T-helper 2 cell (primary cell): ENCODE measurements at regions not wholly inside any gene's neighbourhood (a gene's known extent, or its start where the extent isn't known, plus 50 kb on each side); places are given as distances from the start of the nearest gene placed in this dataset.
"Not testable (repeated sequence)": the region's sequence is repeated elsewhere in the genome, so short reads cannot be mapped to it uniquely, and the experiment has no call there.

ENCODE experiments used
- DNase-seq, 5 experiments: peaks; one replicate each; pipeline versions ENCODE4 v3.0.0 to v3.0.0-alpha.2; 2012 to 2022

DNA sequence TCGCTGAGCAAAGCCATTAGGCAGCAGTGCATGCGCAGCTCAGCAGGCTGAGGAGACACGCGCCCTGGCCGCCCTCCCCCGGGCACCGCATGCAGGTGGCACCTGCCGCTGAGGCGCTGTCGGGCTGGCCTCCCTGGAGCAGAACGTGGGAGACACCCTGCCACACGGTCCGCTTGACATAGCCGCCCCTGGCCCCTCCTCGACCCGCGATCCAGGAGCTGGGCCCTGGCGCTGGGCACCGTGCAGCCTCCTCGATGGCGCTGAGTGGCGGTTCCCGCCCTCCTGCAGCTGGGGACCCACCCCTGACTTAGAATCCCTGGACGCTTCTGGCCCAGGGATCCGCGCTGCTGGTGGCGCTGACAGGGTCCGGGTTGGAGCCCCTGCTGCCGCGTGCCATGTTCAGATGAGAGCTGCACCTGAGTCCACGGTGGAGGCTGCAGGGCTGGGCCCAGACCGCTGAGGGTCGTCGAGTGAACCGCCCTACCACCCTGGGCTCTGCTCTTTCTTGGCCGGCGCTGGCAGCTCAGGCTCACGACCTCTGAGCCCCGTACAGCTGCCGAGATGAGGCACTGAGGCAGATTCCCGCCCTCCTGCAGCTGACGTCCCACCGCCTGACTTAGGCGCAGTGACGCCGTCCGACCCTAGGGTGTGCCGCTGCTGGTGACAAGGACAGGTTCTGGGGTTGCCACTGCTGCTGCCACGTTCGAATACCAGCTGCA is 116.8 kb downstream of the OR13A1 start:
- no peak for DNase-seq

DNA sequence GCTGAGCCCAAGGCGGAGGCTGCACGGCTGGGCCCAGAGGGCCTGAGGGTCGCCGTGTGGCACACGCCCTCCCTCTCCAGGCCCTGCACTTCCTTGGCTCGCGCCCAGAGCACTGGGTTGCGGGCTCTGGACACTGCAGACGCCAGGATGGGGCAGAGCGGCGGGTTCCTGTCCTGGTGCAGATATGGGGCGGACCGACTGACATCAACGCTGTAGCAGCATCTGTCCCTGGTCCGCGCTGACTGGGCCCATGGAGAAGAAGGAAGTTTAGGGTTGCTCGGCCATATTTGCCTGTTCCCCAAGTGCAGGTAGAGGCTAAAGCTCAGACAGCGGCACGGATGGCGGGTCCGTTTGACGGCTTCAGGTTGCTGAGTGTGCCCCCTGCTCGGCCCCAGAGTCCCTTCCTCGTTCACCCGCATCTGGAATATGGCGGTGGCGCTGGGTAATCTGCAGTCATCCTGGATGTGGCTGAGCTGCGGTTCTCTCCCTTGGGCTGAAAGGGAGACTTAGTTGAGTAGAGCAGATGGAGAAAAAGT is 116.1 kb downstream of the OR13A1 start:
- DNase-seq, result no peak

DNA sequence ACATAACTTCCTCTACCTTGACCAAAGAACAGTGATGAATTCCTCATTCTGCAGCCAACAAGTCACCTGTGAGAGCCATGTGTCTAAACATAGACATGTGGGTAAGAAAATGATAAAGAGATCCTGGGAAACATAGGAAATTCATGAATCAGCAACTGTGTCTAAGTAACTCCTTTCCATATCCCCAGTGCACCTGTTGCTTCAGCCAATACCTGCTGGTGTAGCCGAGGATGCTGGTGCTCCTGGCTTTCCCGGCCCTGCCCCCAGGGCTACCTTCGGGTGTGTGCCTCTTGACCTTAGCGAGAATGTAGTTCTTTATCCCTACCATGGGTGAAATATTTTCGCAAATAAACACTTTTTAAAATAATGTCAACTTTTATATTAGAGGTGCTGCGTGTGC is 114.1 kb downstream of the OR13A1 start:
- DNase-seq, result no peak

DNA sequence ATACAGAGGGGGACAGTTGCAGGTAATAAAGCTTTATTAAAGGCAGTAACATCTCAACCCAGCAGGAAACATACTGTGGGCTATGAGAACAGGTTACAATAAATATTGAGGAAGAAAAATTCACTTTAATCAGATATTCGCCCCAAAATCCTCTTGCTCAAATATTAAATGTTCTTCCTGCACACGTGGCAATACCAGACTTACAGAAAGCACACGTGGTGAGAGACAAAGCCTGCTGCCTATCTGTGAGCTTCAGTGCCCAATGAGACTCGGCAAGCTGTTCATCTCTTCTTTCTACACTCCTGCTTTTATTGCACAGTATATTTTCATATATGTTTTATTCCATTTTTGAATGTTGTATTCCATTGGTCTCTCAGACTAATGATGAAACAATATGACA is 113.2 kb downstream of the OR13A1 start:
- no peak for DNase-seq

DNA sequence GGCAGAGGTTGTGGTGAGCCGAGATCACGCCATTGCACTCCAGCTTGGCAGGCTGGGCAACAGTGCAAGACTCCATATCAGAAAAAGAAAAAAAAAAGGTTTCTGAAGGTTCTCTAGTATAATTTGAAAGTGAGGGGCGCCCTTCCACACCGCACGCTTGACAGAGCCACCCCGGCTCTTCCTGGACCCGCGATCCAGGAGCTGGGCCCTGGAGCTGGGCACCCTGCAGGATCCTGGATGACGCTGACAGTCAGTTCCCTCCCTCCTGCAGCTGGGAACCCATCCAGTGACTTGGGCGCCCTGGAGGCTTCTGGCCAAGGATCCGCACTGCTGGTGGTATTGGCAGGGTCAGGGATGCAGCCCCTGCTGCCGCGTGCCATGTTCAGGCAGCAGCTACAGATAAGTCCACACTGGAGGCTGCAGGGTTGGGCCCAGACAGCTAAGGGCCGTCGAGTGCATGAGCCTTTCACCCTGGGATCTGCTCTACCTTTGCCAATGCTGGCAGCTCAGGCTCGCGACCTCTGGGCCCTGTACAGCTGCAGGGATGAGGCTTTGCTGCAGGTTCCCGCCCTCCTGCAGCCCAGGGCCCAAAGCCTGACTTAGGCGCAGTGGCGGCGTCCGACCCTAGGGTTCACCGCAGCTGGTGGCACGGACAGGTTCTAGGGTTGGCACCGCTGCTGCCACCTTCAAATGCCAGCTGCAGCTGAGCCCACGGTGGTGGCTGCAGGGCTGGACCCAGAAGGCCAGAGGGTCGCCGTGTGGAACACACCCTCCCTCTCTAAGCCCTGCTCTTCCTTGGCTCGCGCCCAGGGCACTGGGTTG is 110.2 kb downstream of the OR13A1 start:
- no peak for DNase-seq

DNA sequence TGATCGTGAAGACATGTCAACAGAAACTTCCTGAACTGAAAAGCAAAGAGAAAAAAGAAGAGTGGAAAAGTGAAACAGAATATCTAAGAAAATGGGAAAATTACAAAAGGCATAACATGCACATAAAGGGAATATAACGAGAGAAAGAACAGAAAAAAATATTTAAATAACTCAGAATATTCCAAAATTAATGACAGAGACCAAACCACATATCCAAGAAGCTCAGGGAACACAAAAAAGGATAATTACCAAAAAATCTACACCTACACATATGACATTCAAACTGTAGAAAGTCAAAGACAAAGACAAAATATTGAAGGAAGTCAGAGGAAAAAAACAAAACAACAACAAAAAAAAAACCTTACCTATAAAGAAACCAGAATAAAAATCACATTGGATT is 105.5 kb downstream of the OR13A1 start:
- DNase-seq, result no peak

DNA sequence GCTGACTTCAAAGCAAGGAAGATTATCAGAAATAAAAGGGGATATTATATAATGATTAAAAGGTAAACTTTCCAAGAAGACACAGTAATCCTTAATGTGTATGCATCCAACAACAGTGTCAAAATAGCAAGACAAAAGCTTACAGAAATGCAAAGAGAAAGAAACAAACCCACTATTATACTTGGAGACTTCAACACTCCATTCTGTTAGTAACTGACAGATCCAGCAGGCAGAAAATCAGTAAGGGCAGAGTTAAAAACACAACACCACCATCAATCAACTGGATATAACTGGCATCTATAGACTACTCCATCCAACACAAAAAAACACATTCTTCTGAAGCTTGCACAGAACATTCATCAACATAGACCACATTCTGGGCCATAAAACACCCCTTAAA is 103.8 kb downstream of the OR13A1 start:
- no peak for DNase-seq

DNA sequence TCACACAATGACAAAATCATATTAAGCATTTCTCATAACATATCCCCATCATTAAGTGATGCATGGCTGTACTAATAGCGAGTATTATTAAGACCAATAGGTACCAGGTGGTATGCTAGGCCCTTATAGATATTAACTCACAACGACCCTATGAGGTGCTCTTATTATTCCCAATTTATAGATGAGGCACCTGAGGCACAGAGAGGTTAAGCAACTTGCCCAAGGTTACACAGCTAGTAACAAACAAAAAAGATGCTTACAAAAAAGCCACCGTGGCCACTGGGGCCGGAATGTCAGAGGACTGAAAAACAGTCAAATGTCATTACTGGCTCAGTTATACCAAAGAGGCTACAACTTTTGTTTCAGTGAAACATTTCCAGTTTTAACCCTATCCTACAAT is 96.0 kb downstream of the OR13A1 start:
- DNase-seq, result no peak

DNA sequence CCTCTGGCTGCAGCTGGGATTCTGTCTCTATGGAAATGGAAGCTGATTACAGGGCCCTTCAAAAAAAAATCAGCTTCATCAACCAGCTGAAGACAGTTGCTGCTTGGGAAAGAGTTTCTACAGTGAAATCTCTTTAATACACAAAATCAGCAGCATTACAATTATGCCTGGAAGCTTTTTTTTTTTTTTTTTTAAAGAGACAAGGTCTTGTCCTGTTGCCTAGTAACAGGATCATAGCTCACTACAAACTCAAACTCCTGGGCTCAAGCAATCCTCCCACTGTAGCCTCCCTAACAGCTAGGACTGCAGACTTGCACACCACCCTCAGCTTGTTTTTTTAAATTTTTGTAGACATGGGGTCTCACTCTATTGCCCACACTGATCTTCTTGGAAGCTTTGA is 94.5 kb downstream of the OR13A1 start:
- DNase-seq, result no peak

DNA sequence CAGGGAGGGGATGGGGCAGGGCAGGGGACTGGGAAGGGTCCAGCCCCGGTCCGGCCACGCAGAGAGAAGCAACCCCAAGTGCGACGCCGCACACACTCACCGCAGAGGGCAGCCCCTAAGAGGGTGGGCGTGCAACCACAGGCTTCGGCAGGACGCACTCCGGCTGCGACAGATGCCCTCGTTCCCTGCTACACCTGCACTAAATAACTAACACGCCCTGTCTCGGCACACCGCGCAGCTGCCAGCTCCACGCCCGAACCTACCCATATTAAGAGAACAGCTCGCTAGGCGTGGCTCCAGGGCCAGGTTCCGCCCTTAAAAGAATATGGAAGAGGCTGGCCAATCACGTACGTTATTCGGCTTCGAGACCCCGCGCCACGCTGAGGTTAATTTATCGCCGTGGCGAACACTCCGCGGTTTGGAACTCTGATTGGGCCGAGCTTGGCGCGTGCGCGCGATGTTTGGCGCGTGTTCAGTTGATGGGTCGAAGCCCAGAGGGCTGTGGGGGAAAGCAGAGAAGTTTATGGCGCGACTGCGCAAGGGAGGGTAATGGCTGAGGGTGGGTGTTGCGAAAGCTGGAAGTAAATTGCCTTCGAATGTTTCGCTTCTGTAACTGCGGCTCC is 91.1 kb downstream of the OR13A1 start:
- no peak for DNase-seq

DNA sequence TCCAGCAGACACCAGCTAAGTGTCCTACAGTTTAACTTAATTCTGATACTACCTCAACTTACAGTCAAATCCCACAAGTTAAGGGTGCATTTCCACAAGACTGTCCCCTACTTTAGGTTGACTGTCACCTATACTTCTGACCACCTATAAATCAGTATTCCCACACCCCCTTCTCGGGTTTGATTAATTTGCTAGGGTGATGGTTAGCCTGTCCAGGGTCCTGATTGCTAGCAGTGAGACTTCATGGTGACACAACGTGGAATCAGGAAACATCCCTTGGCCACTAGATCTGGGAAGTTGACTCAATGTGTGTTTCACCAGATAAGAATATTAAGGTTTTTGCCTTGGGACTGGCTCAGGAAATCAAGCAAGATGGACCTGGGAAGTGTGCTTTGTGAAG is 88.4 kb downstream of the OR13A1 start:
- no peak for DNase-seq

DNA sequence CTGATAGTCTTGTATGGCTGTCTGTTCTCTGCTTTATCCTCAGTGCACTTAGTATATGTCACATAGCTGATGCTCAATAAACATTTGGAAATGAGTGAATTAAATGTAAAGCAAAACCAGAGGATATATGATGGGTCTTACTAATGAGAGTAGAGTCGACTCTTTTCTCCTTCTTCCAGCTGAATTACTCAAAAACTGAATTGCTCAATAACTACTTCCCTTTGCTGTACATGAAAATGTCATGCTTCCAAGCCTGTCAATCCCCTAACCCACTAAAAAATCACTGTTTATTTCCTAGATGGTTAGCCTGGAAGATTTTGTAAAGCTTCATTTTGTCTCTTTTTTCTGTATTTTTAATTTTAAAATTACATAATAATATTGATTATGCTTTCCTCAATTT is 88.0 kb downstream of the OR13A1 start:
- DNase-seq, result no peak

DNA sequence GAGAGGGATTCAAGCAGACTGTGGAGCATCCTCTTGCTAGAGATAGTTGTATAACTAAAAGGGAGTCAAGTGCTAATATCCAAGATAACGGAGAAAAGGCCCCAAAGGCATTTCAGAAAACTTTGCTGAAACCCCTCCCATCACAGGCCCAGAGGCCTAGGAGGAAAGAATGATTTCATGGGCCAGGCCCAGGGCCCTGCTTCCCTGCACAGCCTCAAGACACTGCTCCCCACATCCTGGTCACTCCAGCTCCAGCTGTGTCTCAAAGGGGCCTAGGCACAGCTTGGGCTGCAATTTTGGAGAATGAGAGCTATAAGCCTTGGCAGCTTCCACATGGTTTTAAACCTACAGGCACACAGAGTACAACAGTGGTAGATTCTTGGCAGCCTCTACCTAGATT is 85.6 kb downstream of the OR13A1 start:
- no peak for DNase-seq

DNA sequence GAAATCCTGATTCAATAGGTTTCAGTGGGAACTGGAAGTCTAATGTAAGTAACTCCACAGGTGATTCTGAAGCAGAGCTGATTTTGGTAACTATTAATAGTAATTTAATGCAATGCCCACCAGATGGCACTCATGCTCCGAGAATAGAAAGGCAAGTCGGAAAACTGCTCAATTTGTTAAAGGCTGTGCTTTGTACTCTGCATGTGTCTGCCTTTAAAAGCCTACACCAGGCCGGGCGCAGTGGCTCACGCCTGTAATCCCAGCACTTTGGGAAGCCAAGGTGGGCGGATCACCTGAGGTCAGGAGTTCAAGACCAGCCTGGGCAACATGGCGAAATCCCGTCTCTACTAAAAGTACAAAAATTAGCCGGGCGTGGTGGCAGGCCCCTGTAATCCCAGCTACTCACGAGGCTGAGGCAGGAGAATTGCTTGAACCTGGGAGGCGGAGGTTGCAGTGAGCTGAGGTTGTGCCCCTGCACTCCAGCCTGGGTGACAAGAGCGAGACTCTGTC is 80.1 kb downstream of the OR13A1 start:
- DNase-seq, result peak in 4 of 5 experiments; percentile 14 to 69 (median 35)

DNA sequence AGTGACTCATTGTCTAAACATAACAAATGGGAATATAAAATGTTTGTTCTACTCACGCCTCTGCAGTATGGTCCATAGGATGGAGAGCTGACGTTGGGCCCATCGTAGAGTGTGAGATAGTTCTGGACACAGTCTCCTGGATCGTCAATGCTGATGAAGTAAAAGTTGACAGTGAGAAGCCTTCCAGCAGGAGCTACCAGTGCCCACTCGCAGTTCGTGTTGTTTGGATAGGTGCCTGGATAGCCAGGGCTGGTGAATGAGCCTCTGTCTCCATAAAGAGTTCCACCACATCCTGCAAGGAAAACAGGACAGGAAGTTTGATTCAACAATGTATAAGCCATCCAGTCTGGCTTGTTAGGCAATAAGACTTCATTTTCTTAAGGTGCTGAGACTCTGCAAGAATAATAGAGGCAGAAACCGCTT is 79.6 kb downstream of the OR13A1 start:
- DNase-seq, result no peak

DNA sequence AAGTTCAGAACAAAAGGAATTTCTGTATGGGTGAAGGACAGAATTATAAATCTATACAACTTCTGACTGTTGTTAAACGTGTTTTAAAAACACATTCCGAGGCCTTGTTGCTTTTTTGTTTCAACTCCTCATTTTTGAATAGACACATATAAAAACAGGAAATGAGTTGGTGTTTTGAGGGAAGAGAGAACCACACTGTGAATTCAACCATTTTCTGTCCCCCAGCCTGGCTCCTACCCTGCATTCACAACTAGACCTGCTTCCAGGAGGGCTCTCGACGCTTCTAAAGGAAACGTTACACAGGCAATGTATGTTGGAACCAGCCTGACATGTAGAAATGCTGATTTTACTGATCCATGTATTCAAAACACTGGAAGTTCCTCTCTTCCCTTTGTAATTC is 76.5 kb downstream of the OR13A1 start:
- DNase-seq, result no peak

DNA sequence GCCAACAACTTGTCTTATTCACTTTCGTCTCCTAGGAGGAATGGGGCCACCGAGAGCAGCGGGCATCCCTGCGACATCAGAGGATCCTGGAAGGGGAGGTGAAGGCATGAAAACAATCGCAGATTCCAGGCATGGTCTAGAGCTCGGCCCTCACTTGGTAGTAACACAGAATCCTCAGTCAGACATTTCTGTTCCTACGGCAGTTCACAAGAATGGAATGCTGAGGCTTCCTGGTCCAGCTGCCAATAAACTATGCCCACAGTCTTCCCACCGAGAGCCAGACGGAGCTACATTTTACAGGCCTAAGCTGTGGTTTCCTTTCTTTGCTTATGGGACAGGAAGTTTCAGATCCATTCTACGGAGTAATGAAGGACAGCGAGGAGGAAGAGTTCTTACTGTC is 75.8 kb downstream of the OR13A1 start:
- no peak for DNase-seq

DNA sequence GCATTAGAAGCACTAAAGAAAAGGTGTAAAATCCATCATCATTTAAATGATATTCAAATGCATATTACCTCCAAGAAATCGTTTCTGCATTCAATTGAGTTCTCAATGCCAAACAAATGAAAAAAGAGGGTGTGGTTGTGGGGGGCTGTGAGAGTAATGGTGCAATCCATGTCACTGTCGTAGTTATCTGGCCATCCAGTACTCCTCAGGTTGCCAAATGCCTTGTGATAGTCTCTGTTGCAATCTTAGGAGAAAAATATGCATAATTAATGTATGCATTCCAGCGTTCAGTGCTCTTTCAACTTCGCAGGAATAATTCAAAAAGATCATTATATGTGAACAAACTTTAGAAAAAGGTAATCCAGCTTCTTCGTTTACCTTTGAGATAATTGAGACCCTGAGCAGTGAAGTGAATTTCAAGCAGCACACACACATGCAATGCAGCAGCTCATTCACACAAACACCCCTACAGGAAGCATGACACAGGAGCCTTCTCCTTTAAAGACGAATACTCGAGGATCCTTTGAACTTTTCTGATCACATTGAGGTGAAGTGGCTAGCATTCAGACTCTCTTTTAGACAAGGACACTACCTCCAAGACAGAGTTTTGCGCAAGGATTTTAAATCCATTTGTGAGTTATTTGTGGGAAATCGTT is 73.4 kb downstream of the OR13A1 start:
- DNase-seq, result no peak

DNA sequence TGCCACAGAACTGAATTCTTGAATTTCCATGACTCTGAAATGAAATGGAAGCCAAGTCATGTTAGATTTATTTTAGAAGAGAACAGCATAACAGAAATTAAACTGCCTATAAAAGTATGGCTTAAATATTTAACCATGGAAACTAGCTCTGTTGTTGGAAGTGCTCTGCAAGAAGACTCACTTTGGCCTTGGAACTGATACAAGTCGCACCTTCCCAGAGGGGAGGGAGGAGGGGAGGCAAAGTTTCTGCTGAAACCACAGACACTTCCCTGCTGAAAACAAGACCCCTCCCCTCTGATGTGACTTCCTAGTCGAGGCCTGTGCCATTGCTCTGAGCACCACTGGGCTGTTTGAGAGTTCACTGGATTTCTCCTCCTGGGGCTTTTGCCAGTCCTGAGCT is 72.1 kb downstream of the OR13A1 start:
- no peak for DNase-seq

DNA sequence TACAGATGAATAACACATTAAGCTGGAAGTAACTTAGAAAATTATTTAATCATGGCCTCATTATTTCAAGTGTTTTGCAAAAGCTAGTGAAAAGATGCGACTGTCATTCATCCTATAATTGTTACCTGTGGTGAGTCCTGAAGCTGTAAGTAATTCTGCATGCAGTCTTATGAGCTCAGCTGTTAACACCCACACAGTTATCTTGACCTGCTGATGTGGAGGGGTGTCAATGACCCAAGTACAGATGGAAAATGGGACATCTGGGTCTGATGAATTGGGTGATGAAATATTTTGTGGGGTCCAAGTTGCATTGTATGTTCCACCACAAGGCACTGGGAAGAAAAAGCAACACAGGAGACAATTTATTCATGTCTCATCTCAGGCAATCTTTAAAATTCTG is 68.9 kb downstream of the OR13A1 start:
- no peak for DNase-seq

DNA sequence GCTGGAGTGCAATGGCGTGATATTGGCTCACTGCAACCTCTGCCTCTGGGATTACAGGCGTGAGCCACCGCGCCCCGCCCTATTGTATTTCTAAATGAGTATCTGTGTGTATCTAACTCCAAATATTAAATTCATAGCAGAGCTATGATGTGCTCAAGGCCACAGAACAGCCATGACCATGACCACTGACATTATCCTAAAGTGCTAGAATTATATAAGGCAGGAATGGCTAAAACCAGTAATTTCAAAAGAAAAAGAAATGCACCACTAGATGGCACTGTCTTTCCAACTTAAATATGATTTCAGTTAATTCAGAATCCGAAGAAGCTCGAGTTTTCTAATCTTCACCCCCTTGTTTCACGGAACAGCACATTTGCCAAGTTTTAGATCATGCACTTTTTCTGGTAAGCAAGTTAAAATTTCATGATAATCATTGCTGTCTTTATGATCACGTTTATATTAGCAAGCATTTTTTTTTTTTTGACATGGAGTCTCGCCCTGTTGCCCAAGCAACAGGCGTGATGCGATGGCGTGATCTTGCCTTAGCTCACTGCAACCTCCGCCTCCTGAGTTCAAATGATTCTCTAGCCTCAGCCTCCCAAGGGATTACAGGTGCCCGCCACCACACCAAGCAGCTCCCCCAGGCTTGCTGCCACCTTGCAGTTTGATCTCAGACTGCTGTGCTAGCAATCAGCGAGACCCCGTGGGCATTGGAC is 65.3 kb downstream of the OR13A1 start:
- DNase-seq, result peak in 2 of 5 experiments; percentile 26 to 58

DNA sequence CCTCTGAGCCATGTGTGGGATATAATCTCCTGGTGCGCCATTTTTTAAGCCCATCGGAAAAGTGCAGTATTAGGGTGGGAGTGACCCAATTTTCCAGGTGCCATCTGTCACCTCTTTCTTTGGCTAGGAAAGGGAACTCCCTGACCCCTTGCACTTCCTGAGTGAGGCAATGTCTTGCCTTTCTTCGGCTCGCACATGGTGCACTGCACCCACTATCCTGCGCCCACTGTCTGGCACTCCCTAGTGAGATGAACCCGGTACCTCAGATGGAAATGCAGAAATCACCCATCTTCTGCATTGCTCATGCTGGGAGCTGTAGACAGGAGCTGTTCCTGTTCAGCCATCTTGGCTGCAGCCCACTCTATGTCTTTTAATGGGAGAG is 64.7 kb downstream of the OR13A1 start:
- DNase-seq, result not testable (repeated sequence)
